Fibroblast of villous mesenchyme (primary cell): ENCODE measurements at regions not wholly inside any gene's neighbourhood (a gene's known extent, or its start where the extent isn't known, plus 50 kb on each side); places are given as distances from the start of the nearest gene placed in this dataset.

Experiments used
- DNase-seq: peaks from one replicate; pipeline ENCODE4 v3.0.0-alpha.2; 2010; ENCODE audit warnings: low read depth
- H3K4me3 ChIP-seq: 2 replicates; pipeline ENCODE4 v1.5.1; 2011; ENCODE audit warnings: low read depth, mild to moderate bottlenecking, low read length
- CTCF ChIP-seq: IDR thresholded peaks from 2 replicates; pipeline ENCODE4 v1.5.1; 2012; ENCODE audit warnings: low read depth, mild to moderate bottlenecking, low read length; ENCODE audit not compliant: insufficient read depth

DNA sequence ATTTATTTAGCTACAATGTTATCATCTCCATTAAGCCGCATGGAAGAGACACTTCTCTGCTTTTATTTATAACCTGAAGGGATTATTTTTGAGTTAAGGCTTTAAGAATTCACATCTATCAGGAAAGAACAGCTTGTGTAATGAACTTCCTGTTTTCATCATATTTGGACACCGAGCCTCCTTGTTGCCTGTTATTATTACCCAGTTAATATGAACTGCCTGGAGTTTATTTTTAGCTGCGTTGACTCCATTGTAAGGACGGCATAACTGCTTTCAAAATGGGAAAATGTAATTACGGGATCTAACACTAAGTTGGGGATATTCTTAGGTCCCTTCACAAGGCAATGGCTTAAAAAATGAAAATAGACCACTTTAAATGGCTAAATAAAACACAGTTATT, 89.0 kb upstream of the NR4A3 start:
- DNase-seq: peak; percentile 19
- H3K4me3 ChIP-seq: no peak overlapping the region
- TF ChIP-seq CTCF: no peak

GRCh38 chr9:99735041-99735440, 86.6 kb upstream of the NR4A3 start:
- DNase-seq: no peak
- TF ChIP-seq CTCF: no peak
- H3K4me3 ChIP-seq: no peak overlapping the region

DNA sequence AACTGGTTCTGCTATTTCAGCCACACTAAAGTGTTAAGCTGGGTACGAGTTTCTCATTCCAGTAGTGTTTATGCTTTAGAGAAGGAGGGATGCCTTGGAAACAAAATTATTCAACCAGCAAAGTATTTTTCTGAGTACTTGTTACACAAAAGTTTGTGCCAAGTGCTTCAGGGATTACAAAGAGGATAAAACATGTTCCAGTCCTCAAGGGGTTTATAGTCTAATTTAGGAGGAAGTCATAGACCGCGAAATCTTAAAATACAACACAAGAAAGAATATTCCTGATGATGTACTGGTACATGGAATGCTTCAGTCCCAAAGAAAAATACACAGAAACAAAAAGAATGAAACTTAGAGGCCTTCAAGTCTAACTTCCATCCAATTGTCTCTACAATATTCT, 85.4 kb upstream of the NR4A3 start:
- DNase-seq: no peak
- H3K4me3 ChIP-seq: no peak overlapping the region
- TF ChIP-seq CTCF: no peak

DNA sequence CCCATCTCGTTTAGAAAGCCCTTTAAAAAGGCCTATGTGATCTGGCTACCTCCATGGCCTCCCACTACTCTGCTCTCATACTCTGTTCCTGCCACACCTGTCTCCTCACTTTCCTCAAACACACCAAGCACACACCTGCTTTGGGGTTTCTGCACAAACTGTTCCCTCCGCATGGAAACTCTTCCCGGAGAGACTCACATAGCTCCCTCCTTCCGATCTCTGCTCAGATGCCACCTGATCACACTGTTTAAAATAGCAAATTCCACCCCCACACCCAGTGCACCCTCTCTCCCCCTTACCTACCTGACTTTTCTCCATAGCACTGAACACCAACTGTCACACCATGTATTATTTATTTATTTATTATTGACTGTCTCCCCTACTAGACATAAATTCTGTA, 84.0 kb upstream of the NR4A3 start:
- TF ChIP-seq CTCF: no peak
- no peak for DNase-seq
- H3K4me3 ChIP-seq: no peak overlapping the region

DNA sequence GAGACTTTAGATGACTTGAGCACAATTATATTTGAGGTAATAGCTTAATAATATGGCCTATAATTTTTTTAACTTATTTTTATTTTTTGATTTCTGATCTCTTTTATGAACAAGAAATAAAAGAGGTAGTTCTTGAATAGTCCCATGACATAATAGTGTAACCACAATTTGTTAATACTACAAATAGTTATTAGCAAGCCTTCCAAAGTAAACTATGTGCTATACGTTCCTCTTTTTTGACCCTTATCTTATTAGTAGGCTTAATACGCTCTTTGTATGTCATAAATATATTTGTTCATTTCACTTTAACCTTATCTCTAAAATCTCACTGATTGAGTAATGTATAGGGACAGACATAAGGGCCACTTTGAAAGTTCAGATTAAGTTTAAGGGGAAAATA, 78.7 kb upstream of the NR4A3 start:
- TF ChIP-seq CTCF: no peak
- no peak for DNase-seq
- no peak overlapping the region for H3K4me3 ChIP-seq

- no peak for DNase-seq
- no peak for TF ChIP-seq CTCF
- no peak overlapping the region for H3K4me3 ChIP-seq
Measured at GRCh38 chr9:99743455-99743854, 78.2 kb upstream of the NR4A3 start.

DNA sequence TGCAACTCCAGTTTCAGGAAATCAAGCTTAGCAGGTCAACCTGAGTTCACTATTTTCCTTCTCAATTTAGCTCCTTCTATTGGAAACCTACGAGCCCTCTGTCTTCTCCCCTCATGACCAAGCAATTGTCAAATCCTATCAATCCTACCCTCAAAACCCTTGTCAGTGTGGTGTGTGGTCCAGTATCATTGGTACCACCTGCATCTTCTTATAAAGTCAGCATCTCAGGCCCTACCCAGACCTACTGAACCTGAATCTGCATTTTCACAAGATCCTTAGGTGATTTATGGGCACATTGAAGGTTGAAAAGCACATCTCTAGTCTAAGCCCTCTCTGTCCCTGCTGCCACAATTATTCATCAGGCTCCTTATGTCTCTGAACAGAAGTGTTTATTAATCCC, 77.6 kb upstream of the NR4A3 start:
- no peak for TF ChIP-seq CTCF
- no peak for DNase-seq

More for the DNA sequence above, 77.6 kb upstream of the NR4A3 start:
- H3K4me3 ChIP-seq: no peak overlapping the region
